T-helper 2 cell treated with Interferon-gamma antibody and Interleukin-4, amounts not matched to agents 100 ng/mL and 5 ng/mL, for 36 hours (primary cell): ENCODE measurements at regions not wholly inside any gene's neighbourhood (a gene's known extent, or its start where the extent isn't known, plus 50 kb on each side); places are given as distances from the start of the nearest gene placed in this dataset.
"Not testable (repeated sequence)": the region's sequence is repeated elsewhere in the genome, so short reads cannot be mapped to it uniquely, and the experiment has no call there.

Experiments
- intact Hi-C: fragments of 100-400 bp; cut with micrococcal nuclease; formaldehyde crosslinking; loops from one replicate; pipeline ENCODE4 v1.15.1; 2023

- intact Hi-C loops: no loop called here
Observed at GRCh38 chr13:62167650-62168172, 752.1 kb upstream of the PCDH20 start.

- intact Hi-C loops: no loop called here
Observed at GRCh38 chr13:62162860-62163259, 747.2 kb upstream of the PCDH20 start.

GRCh38 chr13:62158520-62158919 lies 742.9 kb upstream of the PCDH20 start:
- intact Hi-C loops: no loop called here

GRCh38 chr13:62151724-62152123 lies 736.1 kb upstream of the PCDH20 start:
- intact Hi-C loops: not testable (repeated sequence)

GRCh38 chr13:62142048-62142447 lies 726.4 kb upstream of the PCDH20 start:
- intact Hi-C loops: no loop called here

- intact Hi-C loops: no loop called here
Observed at GRCh38 chr13:62139597-62139996, 723.9 kb upstream of the PCDH20 start.

- intact Hi-C loops: no loop called here
Observed at GRCh38 chr13:62137629-62138405, 722.2 kb upstream of the PCDH20 start.

GRCh38 chr13:62131604-62132003 lies 716.0 kb upstream of the PCDH20 start:
- intact Hi-C loops: no loop called here

GRCh38 chr13:62130062-62130970 lies 714.7 kb upstream of the PCDH20 start:
- intact Hi-C loops: no loop called here

- intact Hi-C loops: no loop called here
Observed at GRCh38 chr13:62129000-62129551, 713.4 kb upstream of the PCDH20 start.

GRCh38 chr13:62126400-62126799 lies 710.8 kb upstream of the PCDH20 start:
- intact Hi-C loops: no loop called here

GRCh38 chr13:62125451-62125850 lies 709.8 kb upstream of the PCDH20 start:
- intact Hi-C loops: no loop called here

- intact Hi-C loops: no loop called here
Observed at GRCh38 chr13:62123409-62123808, 707.8 kb upstream of the PCDH20 start.

GRCh38 chr13:62122434-62122833 lies 706.8 kb upstream of the PCDH20 start:
- intact Hi-C loops: no loop called here

- intact Hi-C loops: no loop called here
Observed at GRCh38 chr13:62119739-62120700, 704.4 kb upstream of the PCDH20 start.

GRCh38 chr13:62115831-62116230 lies 700.2 kb upstream of the PCDH20 start:
- intact Hi-C loops: no loop called here

- intact Hi-C loops: no loop called here
Observed at GRCh38 chr13:62113179-62113578, 697.5 kb upstream of the PCDH20 start.

GRCh38 chr13:62110079-62110478 lies 694.4 kb upstream of the PCDH20 start:
- intact Hi-C loops: no loop called here

- intact Hi-C loops: not testable (repeated sequence)
Observed at GRCh38 chr13:62104136-62104535, 688.5 kb upstream of the PCDH20 start.

GRCh38 chr13:62096652-62097051 lies 681.0 kb upstream of the PCDH20 start:
- intact Hi-C loops: no loop called here

- intact Hi-C loops: no loop called here
Observed at GRCh38 chr13:62094932-62095331, 679.3 kb upstream of the PCDH20 start.
